B cell (primary cell): ENCODE measurements at regions not wholly inside any gene's neighbourhood (a gene's known extent, or its start where the extent isn't known, plus 50 kb on each side); places are given as distances from the start of the nearest gene placed in this dataset.

Experiments used
- ATAC-seq: fragments of 200-7000 bp; cut with Tn5 transposase; one replicate; pipeline ENCODE4 v1.10.0; 2021; ENCODE audit warnings: low read depth, mild to moderate bottlenecking, moderate number of reproducible peaks, moderate library complexity
- CTCF ChIA-PET: fragments of 350-600 bp; sonication (Branson Sonifier 250); formaldehyde crosslinking; loops from one replicate; lab custom pipeline; 2021; ENCODE audit warnings: antibody characterized with exemption, inconsistent platforms; lab: Charles Lee
- POLR2A ChIA-PET: fragments of 350-600 bp; sonication (Branson Sonifier 250); formaldehyde crosslinking; loops from one replicate; lab custom pipeline; 2021; ENCODE audit warnings: antibody characterized with exemption; lab: Charles Lee
- DNase-seq: peaks from one replicate; pipeline ENCODE4 v3.0.0; 2013
- H2AFZ ChIP-seq: 2 replicates; pipeline ENCODE4 v1.6.1; 2012; ENCODE audit warnings: mild to moderate bottlenecking, low read depth, low read length; ENCODE audit not compliant: insufficient read depth, poor library complexity, severe bottlenecking
- H3K27ac ChIP-seq, 2 donors: 1 replicate in 1 of 2; 2 replicates in 1 of 2; pipeline ENCODE4 v1.5.1; 2012 to 2013; ENCODE audit warnings: low read length in 2 of 2, mild to moderate bottlenecking in 2 of 2, moderate library complexity in 1 of 2
- H3K27me3 ChIP-seq, 4 experiments: fragments of 200-600 bp in 1 of 4; sonication (generic) in 1 of 4; replicated peaks in 1 of 4; 1 replicate in 2 of 4; 2 replicates in 2 of 4; pipeline versions ENCODE4 v1.6.1 to v1.7.0; 2013 to 2016; ENCODE audit warnings: low read length in 3 of 4, mild to moderate bottlenecking in 2 of 4, mixed read lengths in 1 of 4, moderate library complexity in 1 of 4; ENCODE audit not compliant: insufficient read depth in 4 of 4, control insufficient read depth in 3 of 4; ENCODE audit errors: control extremely low read depth in 1 of 4
- H3K36me3 ChIP-seq, 2 experiments: replicated peaks in 1 of 2; 1 replicate in 1 of 2; 2 replicates in 1 of 2; pipeline versions ENCODE4 v1.6.1 to v1.7.1; 2013; ENCODE audit warnings: low read length in 1 of 2; ENCODE audit not compliant: insufficient read depth in 2 of 2, control insufficient read depth in 1 of 2; ENCODE audit errors: control extremely low read depth in 1 of 2, extremely low read depth in 1 of 2
- H3K4me1 ChIP-seq, 2 donors: fragments of 200-600 bp in 1 of 2; sonication (generic) in 1 of 2; 1 replicate in 1 of 2; 2 replicates in 1 of 2; pipeline versions ENCODE4 v1.5.1 to v1.6.1; 2013 to 2017; ENCODE audit warnings: low read length in 2 of 2; ENCODE audit not compliant: control insufficient read depth in 2 of 2, insufficient read depth in 2 of 2
- H3K4me2 ChIP-seq: replicated peaks from 2 replicates; pipeline ENCODE3; 2012; ENCODE audit warnings: mild to moderate bottlenecking, low read depth, low read length; ENCODE audit not compliant: poor library complexity, severe bottlenecking
- H3K4me3 ChIP-seq, 5 experiments: fragments of 200-600 bp in 1 of 5; sonication (generic) in 1 of 5; 1 replicate in 3 of 5; 2 replicates in 2 of 5; pipeline versions ENCODE4 v1.5.1 to v1.7.0; 2011 to 2016; ENCODE audit warnings: low read length in 4 of 5, mild to moderate bottlenecking in 4 of 5, low read depth in 2 of 5, control low read depth in 1 of 5, moderate library complexity in 1 of 5; ENCODE audit not compliant: insufficient read depth in 1 of 5; ENCODE audit errors: control extremely low read depth in 1 of 5, extremely low read depth in 1 of 5
- H3K79me2 ChIP-seq: fragments of 200-600 bp; sonication (generic); one replicate; pipeline ENCODE4 v1.6.0; 2016; ENCODE audit warnings: low read length; ENCODE audit not compliant: control insufficient read depth, insufficient read depth
- H3K9ac ChIP-seq: fragments of 200-600 bp; sonication (generic); 2 replicates; pipeline ENCODE4 v1.6.1; 2017; ENCODE audit warnings: mild to moderate bottlenecking, low read length, moderate library complexity
- H3K9me3 ChIP-seq, 3 donors: one replicate each; pipeline versions ENCODE4 v1.6.1 to v1.7.1; 2013; ENCODE audit warnings: low read length in 2 of 3; ENCODE audit not compliant: control insufficient read depth in 2 of 3, insufficient read depth in 1 of 3; ENCODE audit errors: control extremely low read depth in 1 of 3
- H4K20me1 ChIP-seq: 2 replicates; pipeline ENCODE4 v1.6.0; 2012; ENCODE audit warnings: mild to moderate bottlenecking, low read length; ENCODE audit not compliant: insufficient read depth, control insufficient read depth, poor library complexity, severe bottlenecking
- H3K27ac Mint-ChIP-seq: one replicate; pipeline ENCODE4 v1.8.0; 2021; ENCODE audit warnings: mixed read lengths
- H3K27me3 Mint-ChIP-seq: one replicate; pipeline ENCODE4 v1.8.0; 2021; ENCODE audit warnings: mixed read lengths
- H3K4me1 Mint-ChIP-seq: one replicate; pipeline ENCODE4 v1.8.0; 2021; ENCODE audit warnings: mixed read lengths
- H3K4me3 Mint-ChIP-seq: one replicate; pipeline ENCODE4 v1.8.0; 2021; ENCODE audit warnings: mixed read lengths
- H3K9me3 Mint-ChIP-seq: one replicate; pipeline ENCODE4 v1.8.0; 2022; ENCODE audit warnings: mixed read lengths; ENCODE audit not compliant: insufficient read depth
- CTCF ChIP-seq: fragments of 200-600 bp; IDR thresholded peaks from one replicate; pipeline ENCODE4 v1.8.0; 2022; ENCODE audit warnings: antibody characterized with exemption, mild to moderate bottlenecking
- EZH2 ChIP-seq: IDR thresholded peaks from 2 replicates; pipeline ENCODE4 v1.6.1; 2012; ENCODE audit warnings: borderline replicate concordance, low read depth, mild to moderate bottlenecking, moderate library complexity, low read length; ENCODE audit not compliant: insufficient read depth, poor library complexity, severe bottlenecking
- WGBS: methylation state at CpG from one replicate; pipeline ENCODE4 v1.1.5; 2013; ENCODE audit warnings: missing lambda C conversion rate; ENCODE audit not compliant: insufficient coverage; 5-methylcytosine and 5-hydroxymethylcytosine counted together
- intact Hi-C: fragments of 100-400 bp; cut with micrococcal nuclease; formaldehyde crosslinking; loops from one replicate; pipeline ENCODE4 v1.10.0; 2022

- no peak overlapping the region for H3K4me3 ChIP-seq
- whole genome bisulfite sequencing = 81% methylated on average over 5 of the region's 5 CpGs
- no peaks in the 10 kb centered on the region for H3K9me3 ChIP-seq
- TF ChIP-seq CTCF = no peak
- no peak for TF ChIP-seq EZH2
- no peaks in the 10 kb centered on the region for H3K4me1 ChIP-seq
- no peaks in the 10 kb centered on the region for H3K36me3 ChIP-seq
- ChIA-PET CTCF (no interaction called here), POLR2A (no interaction called here)
- H4K20me1 ChIP-seq = no peaks in the 10 kb centered on the region
- H3K4me2 ChIP-seq = no peak overlapping the region
- no peak overlapping the region for H3K9ac ChIP-seq
- Mint-ChIP-seq H3K27me3 (peaks cover 35% of the 10 kb centered on the region), H3K9me3 (no peaks in the 10 kb centered on the region), H3K4me1 (no peaks in the 10 kb centered on the region), H3K27ac (no peak overlapping the region), H3K4me3 (no peak overlapping the region)
- H2AFZ ChIP-seq = no peak overlapping the region
- no peak overlapping the region for H3K27ac ChIP-seq
- intact Hi-C loops = no loop called here
- no peak for DNase-seq
- no peaks in the 10 kb centered on the region for H3K27me3 ChIP-seq
- no peak for ATAC-seq
- H3K79me2 ChIP-seq = no peaks in the 10 kb centered on the region
These were observed 121.8 kb downstream of the KCNA5 start for GRCh38 chr12:5165296-5165970.

GRCh38 chr12:5166976-5167375 lies 123.3 kb downstream of the KCNA5 start:
- Histone ChIP-seq H3K4me1 (no peaks in the 10 kb centered on the region), H3K27me3 (no peaks in the 10 kb centered on the region), H3K4me2 (no peak overlapping the region), H3K9me3 (no peaks in the 10 kb centered on the region), H3K27ac (no peak overlapping the region), H3K36me3 (no peaks in the 10 kb centered on the region), H3K4me3 (no peak overlapping the region), H2AFZ (no peak overlapping the region), H4K20me1 (no peaks in the 10 kb centered on the region), H3K9ac (no peak overlapping the region), H3K79me2 (no peaks in the 10 kb centered on the region)
- Mint-ChIP-seq H3K4me3 (no peak overlapping the region), H3K9me3 (no peaks in the 10 kb centered on the region), H3K27ac (no peak overlapping the region), H3K27me3 (peaks cover 30% of the 10 kb centered on the region), H3K4me1 (no peaks in the 10 kb centered on the region)
- TF ChIP-seq CTCF (no peak), EZH2 (no peak)
- ChIA-PET POLR2A (no interaction called here), CTCF (no interaction called here)
- intact Hi-C loops = no loop called here
- no peak for DNase-seq
- WGBS = 92% methylated on average over 4 of the region's 4 CpGs
- no peak for ATAC-seq
